Hematopoietic multipotent progenitor cell treated with erythropoietin and hydrocortisone succinate and interleukin-3 and kit ligand, for 17 days (in vitro differentiated cells): ENCODE measurements at regions not wholly inside any gene's neighbourhood (a gene's known extent, or its start where the extent isn't known, plus 50 kb on each side); places are given as distances from the start of the nearest gene placed in this dataset.
"Not testable (repeated sequence)": the region's sequence is repeated elsewhere in the genome, so short reads cannot be mapped to it uniquely, and the experiment has no call there.

Experiments
- DNase-seq: peaks from one replicate; pipeline ENCODE4 v3.0.0-alpha.2; 2015; ENCODE audit warnings: low spot score

DNA sequence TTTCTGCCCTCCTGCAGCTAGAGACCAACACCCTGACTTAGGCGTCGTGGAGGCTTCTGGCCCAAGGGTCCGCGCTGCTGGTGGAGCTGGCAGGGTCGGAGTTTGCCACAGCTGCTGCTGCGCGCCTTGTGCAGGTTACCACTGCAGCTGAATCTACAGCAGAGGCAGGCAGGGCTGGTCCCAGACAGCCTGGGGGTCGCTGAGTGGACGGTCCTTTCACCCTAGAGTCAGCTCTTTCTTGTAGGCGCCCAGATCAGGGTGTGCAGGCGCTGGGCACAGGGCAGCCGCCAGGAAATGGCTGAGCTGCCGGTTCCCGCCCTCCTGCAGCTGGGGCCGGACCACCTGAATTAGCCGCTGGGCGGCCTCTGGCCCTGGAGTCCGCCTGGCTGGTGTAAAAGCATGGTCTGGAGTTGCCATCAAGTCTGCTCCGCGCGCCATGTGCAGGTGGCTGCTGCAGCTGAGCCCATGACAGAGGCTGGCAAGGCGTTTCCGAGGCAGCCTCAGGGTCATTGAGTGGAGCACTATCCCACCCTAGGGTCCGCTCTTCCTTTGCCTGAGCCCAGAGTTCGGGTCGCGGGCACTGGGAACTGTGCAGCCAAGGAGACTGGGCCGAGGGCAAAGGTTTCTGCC, 144.3 kb downstream of the CCDC74A start:
- DNase-seq, result not testable (repeated sequence)

DNA sequence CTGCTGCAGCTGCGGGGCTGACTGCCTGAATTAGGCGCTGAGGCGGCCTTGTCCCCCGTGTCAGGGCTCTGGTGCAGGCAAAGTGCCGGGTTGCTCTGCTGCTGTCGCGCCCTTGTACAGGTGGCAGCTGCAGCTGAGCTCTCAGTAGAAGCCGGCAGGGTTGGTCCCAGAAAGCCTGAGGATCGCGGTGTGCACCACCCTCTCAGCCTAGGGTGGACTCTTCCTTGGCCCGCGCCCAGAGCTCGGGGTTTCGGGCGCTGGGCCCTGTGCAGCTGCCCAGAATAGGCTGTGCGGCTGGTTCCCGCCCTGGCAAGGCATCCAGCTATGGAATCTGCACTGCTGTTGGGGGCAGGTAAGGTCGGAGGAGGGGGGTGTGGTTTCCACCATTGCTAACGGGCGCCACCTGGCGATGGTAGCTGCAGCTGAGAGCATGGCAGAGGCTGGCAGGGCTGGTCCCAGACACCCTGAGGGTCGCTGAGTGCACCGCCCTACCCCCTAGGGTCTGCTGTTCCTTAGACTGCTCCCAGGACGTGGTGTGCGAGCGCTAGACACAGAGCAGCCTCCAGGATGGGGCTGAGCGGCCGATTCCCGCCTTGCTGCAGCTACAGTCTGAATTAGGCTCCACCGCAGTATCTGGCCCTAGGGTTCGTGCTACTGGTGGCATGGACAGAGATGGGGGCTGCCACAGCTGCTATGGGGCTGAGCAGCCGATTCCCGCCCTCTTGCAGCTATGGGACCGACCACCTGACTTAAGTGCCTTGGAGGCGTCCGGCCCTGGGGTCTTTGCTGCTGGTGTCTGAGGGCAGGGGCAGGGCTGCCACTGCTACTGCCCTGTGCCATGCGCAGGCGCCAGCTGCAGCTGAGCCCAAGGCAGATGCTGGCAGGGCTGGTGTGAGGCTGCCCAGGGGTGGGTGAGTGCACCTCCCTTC, 145.0 kb downstream of the CCDC74A start:
- DNase-seq, result not testable (repeated sequence)

DNA sequence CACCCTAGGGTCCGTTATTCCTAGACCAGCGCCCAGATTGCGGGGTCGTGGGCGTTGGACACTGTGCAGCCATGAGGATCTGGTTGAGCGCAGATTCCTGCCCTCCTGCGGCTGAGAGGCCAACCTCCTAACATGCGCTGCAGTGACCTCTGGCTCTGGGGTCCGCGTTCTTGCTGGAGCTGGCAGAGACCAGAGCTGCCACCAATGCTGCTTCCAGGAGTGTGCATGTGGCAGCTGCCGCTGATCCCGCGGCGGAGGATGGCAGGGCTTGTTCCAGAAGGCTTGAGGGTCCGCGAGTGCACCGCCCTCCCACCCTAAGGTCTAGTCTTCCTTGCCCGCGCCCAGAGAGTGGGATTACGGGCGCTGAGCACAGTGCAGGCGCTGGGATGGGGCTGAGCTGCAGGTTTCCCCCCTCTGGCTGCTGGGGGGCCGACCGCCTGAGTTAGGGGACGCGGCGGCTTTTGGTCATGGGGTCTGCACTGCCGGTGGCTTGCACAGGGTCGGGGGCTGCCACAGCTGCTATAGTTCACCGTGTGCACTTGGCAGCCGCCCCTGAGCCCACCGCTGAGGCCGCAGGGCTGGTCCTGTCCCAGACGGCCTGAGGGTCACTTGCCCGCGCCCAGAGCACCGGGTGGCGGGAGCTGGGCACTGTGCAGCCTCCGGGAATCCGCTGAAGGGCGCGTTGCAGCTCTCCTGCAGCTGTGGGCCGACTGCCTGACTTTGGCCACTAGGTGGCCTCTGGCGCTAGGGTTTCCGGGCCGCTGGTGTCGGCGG, 145.9 kb downstream of the CCDC74A start:
- no peak for DNase-seq

GRCh38 chr2:131674174-131674507, 146.5 kb downstream of the CCDC74A start:
- no peak for DNase-seq

DNA sequence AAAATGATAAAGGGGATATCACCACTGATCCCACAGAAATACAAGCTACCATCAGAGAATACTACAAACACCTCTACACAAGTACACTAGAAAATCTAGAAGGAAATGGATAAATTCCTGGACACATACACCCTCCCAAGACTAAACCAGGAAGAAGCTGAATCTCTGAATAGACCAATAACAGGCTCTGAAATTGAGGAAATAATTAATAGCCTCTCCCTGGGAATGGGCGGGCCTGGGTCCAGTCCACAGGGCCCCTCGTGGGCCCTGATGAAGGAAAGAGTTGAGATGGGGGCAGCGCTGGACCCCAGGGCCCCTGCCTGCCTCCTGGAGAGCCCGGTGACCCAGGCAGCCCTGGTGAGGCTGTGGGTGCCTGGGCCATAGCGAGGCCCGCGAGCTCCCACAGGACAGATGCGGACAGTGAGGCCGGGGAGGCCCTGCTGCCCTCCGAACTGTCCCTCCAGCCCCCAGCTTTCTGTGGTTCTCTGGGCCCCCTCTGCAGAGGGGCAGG, 154.0 kb downstream of the CCDC74A start:
- not testable (repeated sequence) for DNase-seq

DNA sequence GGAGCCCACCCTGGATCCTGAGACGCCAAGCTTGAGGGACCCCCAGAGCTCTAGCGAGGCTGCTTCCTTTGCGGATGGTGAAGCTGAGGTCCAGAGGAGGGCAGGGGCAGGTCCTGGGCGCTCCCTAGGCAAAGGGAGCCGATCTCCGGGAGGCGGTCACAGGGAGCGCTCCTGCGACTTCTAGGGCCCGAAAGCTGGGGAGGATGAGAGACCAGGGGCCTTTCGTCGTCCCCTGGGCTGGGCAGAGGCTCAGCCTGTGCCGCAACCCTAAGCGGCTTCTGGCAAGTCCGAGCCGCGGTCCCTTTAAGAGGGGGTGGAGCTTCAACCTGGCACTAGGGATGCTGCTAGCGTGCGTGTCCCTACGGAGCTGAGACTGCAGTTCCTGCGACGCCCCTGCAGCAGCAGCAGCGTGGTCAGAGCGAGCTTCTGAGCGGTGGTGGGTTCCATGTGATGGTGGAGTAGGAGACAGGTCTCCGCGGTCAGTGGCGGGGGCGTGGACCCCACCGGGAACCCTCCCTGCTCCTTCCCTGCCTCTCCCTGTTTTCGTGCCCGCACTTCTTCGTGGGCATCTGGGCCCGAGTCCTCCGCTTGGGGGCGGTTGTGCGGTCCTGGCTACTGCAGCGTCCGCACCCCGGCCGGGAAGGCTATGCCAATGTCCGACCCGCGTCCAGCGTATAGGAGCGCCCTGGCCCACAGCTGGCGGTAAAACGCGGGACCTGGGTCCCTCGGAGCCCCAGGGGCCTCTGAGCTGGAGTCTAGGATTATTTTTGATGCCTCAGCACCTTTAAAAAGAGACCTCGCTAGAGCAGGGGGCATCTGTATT, 154.6 kb downstream of the CCDC74A start:
- no peak for DNase-seq

DNA sequence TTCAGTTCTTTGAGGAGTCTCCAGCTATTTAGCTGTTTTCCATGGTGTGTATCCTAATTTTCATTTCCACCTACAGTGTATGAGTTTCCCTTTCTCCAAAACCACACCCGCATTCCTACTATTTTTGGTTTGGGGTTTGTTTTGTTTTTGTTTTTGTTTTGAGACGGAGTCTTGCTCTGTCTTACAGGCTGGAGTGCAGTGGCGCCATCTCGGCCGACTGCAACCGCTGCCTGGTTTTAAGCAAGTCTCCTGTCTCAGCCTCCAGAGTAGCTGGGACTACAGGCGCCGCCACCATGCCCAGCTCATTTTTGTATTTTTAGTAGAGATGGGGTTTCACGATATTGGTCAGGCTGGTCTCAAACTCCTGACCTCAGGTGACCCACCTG, 155.2 kb downstream of the CCDC74A start:
- not testable (repeated sequence) for DNase-seq

DNA sequence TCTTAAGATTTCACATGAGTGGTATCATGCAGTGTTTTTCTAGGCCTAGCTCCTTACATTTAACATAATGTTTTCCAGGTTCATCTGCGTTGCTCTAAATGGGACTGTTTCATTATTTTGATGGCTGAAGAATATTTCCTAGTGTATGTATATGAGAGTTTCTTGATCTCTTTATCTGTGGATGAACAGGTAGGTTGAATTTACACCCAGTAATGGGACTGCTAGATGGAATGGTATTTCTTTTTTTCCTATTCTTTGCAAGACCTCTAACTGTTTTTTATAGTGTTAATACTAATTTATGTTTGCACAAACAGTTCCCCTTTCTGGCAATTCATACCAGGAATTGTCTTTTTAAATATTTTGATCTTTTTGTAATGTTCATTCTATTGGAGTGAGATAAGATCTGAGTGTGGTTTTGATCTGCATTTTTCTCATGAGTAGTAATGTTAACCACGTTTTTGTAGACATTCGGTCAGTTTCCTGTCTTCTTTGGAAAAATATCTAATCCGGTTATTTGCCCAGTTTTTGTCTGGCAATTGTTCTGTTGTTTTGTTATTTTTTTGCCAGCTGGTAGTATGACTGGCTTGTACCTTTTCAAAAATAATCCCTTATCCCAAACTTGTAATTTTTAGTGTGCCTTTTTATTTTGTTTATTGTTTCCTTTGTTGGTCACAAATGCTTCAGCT, 157.1 kb downstream of the CCDC74A start:
- DNase-seq, result not testable (repeated sequence)

DNA sequence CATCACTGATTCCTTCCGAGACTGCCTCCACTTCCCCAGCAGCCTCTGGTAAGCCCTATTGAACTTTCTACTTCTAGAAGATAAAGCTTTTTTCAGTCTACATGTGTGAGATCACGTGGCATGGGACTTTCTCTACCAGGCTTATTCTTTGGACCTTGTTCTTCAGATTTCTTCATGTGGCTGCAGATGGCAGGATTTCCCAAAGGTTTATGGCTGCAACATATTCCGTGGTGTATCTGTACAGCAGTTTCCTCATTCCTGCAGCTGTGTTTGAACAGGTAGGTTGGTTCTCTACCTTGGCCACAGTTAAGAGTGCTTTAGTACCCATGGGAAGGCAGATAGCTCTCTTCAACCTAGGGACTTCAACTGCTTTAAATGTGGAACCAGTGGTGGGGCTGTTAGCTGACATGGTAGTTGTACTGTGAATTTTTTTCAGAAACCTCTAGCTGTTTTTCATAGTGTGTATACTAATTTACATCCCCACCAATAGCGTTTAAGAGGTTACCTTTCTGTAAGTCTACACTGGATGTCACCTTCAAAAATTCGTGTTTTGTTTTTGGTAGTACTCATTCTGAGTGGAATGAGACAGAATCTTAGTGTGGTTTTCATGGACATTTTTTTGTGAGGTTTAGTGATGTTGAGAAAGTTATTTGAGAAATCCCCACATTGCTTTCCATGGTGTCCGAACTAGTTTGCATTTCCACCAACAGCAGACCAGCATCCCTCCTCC, 158.6 kb downstream of the CCDC74A start:
- not testable (repeated sequence) for DNase-seq

- not testable (repeated sequence) for DNase-seq
Observed at GRCh38 chr2:131686894-131687238, 159.2 kb downstream of the CCDC74A start.

DNA sequence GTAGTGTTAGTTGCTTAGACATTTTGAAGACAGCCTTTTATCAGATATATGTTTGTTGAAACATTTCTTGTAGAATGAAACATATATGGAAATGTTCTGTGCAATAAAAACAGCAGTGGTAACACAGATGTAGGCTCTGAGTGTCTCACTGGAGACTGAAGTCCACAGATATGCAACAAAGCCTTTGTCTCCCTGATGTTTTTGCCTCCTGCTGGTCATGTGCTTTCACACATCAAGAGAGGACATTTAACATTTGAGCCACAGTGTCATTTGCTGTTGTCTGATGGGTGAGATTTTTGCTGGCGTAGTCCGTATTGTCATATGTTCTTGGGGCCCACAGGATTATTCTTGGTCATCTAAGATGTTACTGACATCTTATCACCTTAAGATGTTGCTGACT, 161.4 kb downstream of the CCDC74A start:
- DNase-seq, result not testable (repeated sequence)

GRCh38 chr2:131711268-131711667, 183.6 kb downstream of the CCDC74A start:
- DNase-seq, result not testable (repeated sequence)

DNA sequence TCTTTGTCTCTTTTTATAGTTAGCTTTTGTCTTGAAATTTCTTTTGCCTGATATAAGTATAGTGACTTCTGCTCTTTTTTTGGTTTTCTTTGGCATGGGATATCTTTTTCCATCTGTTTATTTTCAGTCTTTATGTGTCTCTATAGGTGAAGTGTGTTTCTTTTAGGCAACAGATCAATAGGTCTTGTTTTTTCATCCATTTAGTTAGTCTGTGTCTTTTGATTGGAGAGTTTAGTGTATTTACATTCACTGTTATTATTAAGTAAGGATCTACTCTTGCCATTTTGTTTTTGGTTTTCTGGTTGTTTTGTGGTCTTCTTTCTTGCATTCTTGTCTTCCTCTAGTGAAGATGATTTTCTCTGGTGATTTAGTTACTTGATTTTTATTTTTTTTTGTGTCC, 190.2 kb downstream of the CCDC74A start:
- not testable (repeated sequence) for DNase-seq

DNA sequence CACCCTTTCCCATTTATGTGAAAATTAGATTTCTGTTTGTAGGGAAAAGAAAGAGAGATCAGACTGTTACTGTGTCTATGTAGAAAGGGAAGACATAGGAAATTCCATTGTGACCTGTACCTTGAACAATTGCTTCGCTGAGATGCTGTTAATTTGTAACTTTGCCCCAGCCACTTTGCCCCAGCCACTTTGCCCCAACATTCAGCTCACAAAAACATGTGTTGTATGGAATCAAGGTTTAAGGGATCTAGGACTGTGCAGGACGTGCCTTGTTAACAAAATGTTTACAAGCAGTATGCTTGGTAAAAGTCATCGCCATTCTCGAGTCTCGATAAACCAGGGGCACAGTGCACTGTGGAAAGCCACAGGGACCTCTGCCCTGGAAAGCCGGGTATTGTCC, 193.5 kb downstream of the CCDC74A start:
- DNase-seq, result not testable (repeated sequence)

DNA sequence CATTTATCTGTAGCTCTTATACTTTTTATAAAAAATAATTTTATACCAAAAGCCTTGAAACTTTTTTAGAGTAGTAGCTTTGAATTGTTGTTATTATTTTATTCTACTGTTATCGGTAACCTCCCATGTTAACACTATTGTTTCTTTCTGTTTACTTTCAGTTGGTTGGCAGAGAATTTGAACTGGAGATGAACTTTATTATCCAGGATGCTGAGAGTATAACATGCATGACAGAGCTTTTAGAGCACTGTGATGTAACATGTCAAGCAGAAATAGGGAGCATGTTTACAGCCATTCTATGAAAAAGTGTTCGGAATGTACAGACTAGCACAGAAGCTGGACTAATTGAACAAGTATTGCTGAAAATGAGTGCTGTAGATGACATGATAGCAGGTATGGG, 194.6 kb downstream of the CCDC74A start:
- DNase-seq, result not testable (repeated sequence)

DNA sequence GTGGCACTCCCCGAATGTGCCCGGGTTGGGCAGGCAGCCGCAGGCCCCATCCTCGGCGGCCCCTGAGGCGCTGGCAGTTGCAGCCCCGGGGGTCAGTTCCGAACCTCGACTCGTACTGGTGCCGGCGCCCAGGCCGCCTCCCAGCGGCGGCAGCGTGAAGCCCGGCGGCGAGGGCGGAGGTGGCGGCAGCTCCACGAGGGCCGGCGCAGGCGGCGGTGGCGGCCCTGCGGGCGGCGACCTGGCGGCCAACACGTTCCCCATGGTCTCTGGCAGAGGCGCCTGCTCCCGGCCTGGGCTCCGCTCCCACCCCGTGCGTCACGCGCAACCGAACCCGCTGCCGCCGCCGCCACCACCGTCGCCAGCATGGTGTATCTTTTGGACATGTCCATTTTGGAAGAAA, 196.3 kb downstream of the CCDC74A start:
- DNase-seq, result no peak

DNA sequence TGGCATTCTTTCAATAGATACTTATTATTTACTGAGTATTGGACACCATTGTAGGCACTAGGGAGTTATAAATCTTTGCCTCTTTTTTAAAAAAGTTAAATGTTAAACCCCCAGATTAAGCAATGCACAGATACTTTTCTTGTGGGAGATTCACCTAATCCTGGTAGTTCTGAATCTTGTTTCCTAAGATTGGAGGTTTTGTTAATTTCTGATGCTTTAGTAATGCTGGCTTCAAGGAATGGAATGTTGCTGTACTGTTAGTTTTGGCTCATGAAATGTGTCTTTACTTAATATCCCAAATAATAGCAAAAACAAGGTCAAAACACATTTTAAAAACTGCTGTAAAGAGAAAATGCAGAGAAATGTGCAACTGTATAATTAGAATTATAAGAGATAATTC, 200.8 kb downstream of the CCDC74A start:
- DNase-seq, result not testable (repeated sequence)

DNA sequence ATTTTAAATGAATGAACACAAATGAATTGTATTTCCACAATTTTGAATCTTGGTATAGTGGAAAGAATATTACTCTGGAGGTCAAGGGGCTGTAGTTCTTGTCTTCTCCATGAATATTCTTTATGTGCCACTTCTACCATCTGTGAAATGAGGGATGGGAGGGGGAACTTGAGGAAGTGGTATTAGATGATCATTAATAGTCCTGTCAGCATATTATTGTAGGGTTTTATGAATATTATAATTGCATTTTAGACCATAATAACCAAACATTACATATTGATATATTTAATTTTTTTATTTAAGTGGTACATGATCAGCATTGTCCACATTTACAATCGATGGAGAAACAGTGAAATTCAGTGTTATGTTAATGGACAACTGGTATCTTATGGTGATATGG, 205.8 kb downstream of the CCDC74A start:
- not testable (repeated sequence) for DNase-seq

DNA sequence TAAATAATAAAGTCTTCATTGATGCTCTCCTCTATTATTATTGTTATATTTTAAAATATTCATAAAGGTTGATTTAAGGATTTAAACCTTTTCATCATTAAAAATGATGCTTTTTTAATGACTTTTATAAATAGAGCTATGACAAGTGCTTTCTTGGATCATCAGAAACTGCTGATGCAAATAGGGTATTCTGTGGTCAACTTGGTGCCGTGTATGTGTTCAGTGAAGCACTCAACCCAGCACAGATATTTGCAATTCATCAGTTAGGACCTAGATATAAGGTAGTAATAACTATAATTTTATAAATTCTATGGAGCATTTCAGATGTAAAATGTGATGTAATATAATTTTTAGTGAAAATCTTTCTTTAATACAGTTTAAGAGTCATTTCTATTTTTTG, 208.7 kb downstream of the CCDC74A start:
- DNase-seq, result not testable (repeated sequence)

GRCh38 chr2:131738533-131738932, 210.8 kb downstream of the CCDC74A start:
- not testable (repeated sequence) for DNase-seq
